GM19397 (cell line): ENCODE measurements at regions not wholly inside any gene's neighbourhood (a gene's known extent, or its start where the extent isn't known, plus 50 kb on each side); places are given as distances from the start of the nearest gene placed in this dataset.
"Not testable (repeated sequence)": the region's sequence is repeated elsewhere in the genome, so short reads cannot be mapped to it uniquely, and the experiment has no call there.

Source experiments
- ATAC-seq: cut with Tn5 transposase; IDR thresholded peaks from one replicate; pipeline ENCODE4 v1.9.1; 2021; ENCODE audit warnings: mild to moderate bottlenecking, moderate library complexity; ENCODE audit not compliant: unreplicated experiment

DNA sequence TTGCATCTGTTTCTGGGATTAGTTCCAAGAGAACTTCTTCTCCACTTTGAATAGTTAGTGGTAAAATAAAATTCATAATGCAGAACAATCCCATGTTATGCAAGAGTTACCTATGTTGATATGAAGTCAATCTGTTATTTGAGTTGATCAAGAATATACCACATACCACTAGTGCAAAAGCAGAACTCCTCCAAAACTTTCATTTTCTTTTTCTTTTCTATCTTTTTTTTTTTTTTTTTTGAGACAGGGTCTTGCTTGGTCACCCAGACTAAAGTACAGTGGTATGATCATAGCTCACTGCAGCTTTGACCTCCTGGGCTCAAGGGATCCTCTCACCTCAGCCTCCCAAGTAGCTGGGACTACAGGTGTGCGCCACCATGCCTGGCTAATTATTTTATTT lies 78.8 kb upstream of the UMPS start:
- not testable (repeated sequence) for ATAC-seq

- ATAC-seq, result no peak
These were observed 78.2 kb upstream of the UMPS start for GRCh38 chr3:124652009-124652408.

GRCh38 chr3:124653071-124653796 lies 77.0 kb upstream of the UMPS start:
- no peak for ATAC-seq

- ATAC-seq, result no peak
These were observed 76.3 kb upstream of the UMPS start for GRCh38 chr3:124653797-124654469.

- ATAC-seq, result no peak
These were observed 75.8 kb upstream of the UMPS start for GRCh38 chr3:124654470-124654845.

DNA sequence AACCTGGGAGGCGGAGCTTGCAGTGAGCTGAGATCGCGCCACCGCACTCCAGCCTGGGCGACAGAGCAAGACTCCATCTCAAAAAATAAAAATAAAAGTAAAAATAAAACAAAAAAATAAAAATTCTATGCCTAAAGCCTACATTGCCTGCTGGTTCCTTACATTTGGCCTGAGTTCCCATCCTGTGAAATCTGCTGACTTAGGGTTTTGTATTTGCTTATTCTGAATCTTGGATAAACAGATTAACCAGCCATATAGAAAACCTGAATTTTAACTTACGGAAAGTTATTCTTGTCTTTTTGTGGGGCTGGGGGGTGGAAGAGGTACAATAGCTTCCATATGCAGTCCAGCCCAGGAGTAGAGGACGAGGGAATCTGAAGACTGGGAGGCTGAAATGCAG lies 73.7 kb upstream of the UMPS start:
- no peak for ATAC-seq

DNA sequence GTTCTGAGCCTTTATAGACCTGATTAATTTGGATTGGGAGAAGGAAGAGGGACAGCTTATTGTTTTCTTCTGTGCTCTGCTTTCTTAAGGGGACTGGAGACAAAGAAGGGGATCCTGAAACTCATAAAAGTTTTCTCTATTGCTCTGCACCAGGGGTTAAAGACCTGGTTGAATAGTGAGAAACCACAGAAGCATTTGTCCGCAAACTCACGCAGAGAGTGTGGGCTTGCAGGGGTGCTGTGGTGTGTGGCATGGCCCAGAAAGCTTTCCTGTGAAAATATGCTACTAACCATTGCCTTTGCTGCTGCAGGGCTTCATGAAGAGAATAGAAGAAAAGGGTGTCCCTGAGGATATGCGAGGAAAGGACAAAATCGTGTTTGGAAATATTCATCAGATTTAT lies 73.1 kb upstream of the UMPS start:
- ATAC-seq, result no peak

DNA sequence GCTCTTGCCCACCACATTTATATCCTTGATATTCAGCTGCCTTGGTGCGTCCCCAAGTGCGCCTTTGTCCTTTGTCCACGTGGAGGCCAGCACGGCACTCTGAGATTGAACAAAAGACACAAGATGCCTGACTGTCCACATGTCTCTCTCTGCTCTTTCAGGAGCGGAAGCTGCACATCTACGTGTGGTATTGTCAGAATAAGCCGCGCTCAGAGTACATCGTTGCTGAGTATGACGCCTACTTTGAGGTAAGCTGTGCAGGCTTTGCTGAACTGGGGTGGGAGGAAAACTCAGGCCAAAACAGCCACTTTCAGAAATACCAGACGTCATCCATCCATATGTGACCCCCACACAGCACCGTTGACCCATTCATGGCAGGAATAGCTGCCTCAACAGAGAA lies 72.0 kb upstream of the UMPS start:
- no peak for ATAC-seq

DNA sequence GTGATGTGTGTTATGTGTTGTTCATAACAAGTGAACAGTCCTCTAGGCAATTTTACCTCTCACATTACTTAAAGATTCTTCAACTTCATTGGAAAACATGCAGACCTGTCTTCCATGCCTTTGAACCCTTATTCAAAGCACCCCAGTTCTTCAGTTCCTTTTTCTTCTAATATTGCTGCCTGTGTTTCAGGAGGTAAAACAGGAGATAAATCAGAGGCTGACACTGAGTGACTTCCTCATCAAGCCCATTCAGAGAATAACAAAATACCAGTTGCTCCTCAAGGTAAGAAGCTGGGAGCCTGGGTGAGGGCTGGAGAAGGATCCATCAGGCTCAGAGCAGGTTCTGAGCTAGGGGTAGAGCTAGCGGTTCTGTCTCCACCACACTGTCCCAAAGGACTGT lies 71.1 kb upstream of the UMPS start:
- no peak for ATAC-seq

DNA sequence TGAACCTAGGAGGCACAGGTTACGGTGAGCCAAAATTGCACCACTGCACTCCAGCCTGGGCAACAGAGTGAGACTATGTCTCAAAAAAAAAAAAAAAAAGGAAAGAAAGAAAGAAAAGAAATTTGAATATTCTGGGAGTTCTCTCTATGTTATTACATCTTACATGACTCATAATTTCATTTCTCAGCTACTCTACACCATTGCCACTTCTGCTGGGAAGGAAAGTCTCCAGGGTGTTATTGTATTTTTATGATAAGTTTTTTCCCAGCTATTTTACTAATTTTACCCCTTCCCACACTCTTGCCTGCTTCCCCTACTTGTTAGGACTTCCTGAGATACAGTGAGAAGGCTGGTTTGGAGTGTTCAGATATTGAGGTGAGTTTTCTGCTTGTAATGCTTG lies 69.7 kb upstream of the UMPS start:
- no peak for ATAC-seq

- no peak for ATAC-seq
These were observed 66.6 kb upstream of the UMPS start for GRCh38 chr3:124663690-124664089.

GRCh38 chr3:124664804-124665203 lies 65.4 kb upstream of the UMPS start:
- ATAC-seq, result no peak

DNA sequence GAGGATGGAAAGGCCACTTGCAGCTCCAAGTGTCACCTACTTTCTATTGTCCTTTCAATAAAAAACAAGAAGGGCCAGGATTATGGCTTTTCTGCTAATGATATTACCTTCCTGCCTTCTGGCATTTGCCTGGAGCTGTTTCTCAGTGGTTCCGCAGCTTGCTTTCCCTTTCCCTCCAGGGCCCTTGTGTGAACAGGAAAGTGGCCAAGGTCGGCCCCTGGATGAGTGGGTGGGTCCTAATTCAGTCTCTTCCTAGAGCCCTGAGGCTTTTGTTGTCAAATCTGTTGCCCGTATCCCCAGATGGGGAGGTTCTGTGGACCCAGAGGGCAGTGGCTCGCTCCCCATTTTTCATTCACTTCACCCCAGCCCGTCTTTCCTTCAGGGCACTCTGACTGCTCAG lies 64.2 kb upstream of the UMPS start:
- no peak for ATAC-seq

DNA sequence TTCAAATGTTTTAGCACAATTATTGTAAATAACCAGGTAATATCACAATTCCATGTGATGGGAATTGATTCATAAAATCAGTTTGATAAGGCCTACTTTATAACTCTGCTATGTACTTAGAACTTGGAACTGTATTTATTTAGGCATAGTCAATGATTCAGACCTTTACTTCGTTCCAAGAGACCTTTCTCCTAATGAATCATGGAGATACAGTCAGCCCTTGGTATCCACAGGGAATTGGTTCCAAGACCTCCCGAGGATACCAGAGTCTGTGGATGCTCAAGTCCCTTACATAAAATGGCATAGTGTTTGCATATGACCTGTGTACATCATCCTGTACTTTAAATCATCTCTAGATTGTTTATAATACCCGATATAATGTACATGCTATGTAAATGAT lies 60.8 kb upstream of the UMPS start:
- ATAC-seq, result no peak

DNA sequence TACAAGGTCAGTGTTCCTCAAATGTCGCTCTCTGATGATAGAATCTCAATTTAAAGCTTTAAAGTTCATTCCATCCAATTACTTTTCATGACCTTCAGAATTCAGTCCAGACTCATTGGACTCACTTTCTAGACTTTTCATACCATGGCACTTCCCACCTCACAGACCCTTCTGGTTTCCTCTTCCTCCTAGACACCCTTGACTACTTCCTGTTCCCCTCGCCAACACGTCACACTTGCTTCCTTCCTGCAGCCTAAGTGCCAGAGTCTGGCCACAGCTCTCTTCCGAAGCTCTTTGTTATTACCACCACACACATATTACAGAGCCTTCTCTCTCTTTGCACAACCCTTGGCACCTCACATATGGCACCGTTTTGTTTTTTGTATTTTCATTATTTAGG lies 59.1 kb upstream of the UMPS start:
- no peak for ATAC-seq

GRCh38 chr3:124674336-124674735 lies 55.9 kb upstream of the UMPS start:
- ATAC-seq, result no peak

GRCh38 chr3:124676236-124676635 lies 54.0 kb upstream of the UMPS start:
- no peak for ATAC-seq

DNA sequence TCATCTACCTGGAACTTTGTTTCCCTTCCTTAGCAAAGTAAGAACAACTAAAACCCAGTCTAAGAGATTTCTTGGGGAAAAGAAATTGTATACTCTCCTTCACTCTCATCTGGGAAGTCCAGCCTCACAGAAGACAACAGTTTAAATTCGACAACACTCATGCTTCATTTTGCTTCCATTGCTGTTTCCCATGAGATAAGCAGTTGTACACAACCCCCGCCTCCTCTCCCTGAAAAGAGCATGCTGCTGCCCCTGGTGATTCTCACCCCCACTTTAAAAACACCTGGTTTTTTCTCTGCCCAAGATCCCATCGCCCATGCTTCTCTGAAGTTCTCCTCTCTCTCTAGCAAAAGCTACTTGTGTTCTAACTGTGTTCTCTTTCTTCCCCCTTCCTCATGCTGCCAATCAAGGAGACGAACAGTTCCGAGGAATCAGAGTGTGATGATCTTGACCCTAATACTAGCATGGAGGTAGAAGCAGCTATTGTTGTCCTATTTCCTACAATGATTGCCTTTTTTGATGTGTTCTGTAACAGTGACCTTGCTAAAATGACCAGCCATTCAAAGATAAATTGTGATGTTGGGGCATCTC lies 51.1 kb upstream of the UMPS start:
- no peak for ATAC-seq
